SKM-1 treated with dmso at 0.1 percent for 144 hours (cell line): ENCODE measurements at regions not wholly inside any gene's neighbourhood (a gene's known extent, or its start where the extent isn't known, plus 50 kb on each side); places are given as distances from the start of the nearest gene placed in this dataset.

ENCODE experiments used
- DNase-seq: peaks from one replicate; lab custom pipeline; 2025; ENCODE audit not compliant: unreplicated experiment; lab: John Stamatoyannopoulos, UW

- no peak for DNase-seq
Observed at GRCh38 chr3:10695595-10696285, 120.3 kb upstream of the SLC6A11 start.

DNA sequence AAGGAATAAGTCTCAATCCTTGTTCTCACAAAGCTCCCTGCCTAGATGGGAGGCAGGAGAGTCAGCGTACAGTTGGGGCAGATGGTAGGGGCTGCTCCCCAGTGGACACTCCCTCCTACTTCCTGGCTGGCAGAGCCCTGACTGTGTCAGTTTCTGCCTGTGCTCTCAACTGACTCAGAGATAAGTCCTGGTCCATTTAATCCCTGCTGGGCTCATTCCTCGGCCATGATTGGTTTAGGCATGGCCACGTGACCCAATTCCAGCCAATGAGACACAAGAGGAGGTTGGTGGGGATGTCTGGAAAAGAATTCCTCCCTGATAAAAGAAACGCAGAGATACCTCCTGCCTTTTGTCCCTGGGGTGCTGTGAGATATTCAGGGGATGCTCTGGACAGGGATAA is 118.1 kb upstream of the SLC6A11 start:
- no peak for DNase-seq

DNA sequence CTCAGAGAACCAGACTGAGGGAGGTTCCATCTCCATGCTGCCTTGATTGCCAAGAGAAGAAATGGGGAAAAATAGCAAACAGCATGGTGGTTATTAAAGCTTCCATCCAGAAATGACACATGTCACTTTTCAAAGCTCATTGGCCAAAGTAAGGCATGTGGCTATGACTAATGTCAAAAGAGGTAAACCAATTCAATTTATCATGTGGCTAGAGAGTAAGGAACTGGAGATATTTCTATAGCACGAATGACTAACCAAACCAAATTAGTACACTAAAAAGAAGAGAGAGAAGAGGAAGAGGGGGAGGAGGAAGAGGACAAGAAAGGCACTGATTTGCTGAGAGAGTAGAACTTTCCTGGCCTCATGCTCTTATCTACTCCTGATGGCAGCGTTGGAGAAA is 115.2 kb upstream of the SLC6A11 start:
- DNase-seq = no peak

DNA sequence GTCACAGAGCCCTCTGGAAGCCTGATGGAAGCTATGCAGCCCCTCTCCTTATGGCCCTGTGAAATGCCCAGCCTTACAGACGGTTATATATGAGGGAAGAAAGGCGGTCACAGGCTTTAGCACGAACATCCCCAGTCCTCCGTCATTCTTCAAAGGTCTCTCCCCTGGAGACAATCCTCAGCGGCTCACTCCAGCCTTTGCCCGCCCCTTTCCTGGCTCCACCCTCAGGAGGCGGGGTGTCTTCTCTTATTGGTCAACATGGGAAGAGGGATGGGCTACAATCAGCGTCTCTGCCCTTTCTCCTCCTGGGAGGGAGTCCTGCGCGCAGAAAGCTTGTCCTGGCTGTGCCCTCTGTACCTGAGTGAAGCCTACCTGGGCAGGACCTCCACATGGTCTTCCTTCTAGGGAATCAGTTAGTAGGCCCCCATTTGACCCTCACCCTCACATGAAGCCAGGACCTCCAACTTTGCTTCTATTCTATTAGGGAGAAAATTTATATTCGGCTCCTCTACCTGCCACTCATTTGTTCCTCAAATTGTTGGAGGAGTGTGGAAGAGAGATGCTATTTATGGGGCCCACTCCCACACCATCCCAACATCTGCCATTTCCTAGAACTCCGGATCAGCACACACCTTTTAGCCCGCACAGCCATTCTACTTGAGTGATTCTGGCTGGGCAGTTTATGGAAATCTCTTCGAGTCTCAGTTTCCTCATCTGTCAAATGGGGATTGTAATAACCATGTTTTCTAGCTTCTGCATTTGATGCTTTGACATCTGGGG is 112.9 kb upstream of the SLC6A11 start:
- no peak for DNase-seq

- DNase-seq = no peak
Observed at GRCh38 chr3:10703875-10704274, 112.2 kb upstream of the SLC6A11 start.

DNA sequence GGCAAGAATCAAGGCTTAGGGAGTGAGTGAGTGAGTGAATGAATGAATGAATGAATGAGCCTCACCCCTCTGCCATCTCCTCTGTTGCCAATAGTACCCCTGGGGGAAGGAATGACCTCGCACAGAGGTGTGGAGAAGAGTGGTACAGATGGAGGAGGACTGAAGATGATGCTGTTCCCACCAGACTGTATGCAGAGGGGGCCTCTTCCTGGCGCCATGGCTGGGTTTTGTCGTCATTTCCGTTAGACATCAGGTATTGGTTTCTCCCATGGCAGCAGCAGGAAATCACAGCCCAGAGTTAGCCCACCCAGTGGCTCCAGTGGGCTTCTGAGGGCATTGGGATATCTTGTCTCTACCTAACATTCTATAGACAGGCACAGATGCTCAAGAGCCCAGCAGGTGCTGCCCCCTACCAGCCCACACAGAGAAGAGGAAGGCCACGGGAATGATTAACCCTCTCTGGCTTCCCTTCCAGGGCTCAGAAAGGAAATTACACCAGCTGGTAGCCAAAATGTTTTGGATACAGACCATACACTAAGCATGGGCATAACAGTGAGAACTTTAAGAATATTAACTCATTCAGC is 109.8 kb upstream of the SLC6A11 start:
- DNase-seq = no peak

DNA sequence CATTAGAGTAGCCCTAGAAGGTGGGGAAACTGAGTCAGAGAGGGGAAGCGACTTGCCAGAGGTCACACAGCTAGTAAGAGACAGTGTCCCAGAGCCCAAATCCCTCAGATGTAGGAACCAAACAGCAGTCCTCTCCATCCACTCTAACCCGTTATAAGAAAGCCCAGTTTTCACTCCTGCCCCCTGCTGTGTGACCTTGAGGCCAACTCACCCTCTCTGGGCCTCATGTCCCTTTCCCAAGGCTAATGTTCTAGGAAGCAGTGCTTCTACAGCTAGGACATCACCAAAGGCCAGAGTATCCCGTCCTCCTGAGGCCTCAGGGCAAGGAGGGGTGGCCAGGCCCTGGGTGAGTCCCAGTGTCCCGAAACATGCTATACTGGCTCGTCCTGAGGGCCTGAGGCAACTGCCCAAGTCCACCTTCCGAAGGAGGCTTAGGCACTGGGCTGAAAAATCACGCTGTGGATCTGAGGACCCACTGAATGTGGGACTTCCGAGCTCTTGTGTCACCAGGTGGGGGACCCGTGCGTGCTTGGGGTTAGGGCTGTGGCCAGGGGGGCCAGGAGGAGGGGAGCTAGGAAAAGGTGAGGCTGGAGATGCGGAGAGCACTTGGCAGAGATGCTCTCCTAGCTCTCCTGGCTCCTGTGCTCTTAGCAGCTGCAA is 109.2 kb upstream of the SLC6A11 start:
- DNase-seq = no peak

DNA sequence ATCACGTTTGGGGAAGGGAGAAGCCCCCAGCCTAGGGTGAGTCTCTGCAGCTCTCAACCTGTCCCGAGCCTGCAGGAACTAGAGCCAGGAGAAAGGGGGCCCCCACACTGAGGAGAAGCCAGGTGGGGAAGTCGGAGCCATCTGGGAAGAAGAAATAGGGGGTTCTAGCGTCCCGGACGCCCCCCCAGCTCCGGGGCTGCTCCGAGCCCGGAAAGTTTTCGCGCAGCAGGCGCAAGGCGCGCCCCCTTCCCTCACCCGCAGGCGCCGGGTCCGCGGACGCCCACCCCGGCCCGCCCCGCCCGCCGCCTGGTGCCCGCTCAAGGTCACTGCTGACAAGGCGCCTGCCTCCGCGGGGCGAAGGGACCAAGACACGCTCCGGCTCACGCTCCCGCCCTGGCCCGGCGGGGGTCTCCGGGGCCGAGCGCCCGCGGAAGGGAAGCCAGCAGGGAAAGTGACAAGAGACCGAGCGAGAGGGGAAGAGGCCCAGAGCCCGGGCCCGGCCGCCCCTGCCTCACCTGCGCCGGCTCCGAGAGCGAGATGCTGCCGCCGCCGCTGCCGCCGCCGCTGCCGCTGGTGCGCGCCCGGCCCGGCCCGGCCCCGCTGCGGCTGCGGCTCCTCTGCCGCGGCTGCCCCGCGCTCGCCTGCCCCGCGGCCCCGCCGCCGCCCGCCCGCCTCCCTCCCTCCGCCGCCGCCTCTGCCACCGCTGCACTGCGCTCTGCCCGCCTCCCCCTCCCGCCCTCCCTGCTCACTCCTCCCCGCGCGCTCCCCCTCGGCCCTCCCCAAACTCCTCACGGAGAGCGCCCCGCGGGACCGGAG is 108.4 kb upstream of the SLC6A11 start:
- DNase-seq = no peak

DNA sequence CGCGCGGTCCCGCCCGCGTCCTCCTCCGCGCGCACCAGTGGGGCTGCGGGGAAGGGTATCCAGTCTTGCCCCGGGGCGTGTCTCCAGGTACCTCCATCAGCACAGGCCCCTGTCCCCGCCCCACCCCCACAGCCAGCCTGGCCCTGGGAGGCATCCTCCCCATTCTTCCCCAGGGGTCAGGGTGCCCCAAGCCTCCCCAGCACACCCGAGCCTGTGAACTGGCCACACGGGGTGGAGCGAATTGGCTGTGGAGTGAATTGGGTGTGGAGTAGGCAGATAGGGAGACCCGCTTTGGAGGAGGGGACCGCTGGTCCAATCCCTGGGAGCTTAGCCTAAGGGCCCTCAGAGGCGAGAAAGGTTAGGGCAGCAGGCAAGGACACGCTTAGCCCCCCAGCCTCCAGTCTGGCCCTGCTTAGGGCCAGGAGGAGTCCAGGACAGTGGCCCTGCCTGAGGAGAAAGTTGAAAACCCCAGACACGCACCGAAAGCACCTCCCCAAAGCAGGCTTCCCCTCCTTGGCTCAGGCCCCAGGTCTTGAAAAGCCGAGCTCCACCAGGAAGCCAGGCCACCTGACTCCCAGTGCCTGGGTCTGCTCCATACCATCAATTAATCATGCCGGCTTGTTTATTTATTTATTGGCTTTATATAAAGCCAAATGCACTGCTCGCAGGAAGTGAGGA is 107.7 kb upstream of the SLC6A11 start:
- DNase-seq = no peak

DNA sequence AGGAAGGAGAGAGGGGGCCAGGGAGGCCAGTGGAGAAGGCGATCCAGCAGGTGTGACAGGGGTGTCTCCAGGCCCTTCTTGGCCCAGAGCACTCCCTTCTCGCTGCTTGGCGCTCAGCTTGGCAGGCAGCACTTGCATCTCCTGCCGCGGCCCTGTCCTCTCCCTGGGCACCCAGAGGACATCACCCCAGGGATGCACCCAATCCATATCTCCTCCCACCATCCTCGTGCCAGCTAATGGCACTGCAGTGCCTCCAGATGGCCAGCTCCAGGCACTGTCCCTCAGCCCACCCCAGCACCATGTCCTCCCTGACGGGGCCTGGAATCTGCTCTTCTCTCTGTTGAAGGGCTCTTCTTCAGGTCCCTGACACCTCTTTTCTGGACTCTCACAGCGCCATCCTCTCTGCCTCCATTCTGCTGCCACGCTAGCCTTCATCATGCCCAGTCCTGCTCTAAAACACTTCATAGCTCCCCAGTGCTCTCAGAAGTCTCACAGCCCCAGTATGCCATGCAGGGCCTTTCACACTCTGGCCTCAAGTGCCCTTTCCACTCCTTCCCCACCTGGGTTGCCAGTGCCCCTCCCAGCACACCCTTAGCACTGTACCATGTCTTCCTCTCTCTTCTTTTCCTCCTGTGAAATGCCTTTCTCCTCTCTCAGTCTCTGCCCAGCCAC is 106.8 kb upstream of the SLC6A11 start:
- DNase-seq = no peak

- DNase-seq = no peak
Observed at GRCh38 chr3:10712121-10712520, 103.9 kb upstream of the SLC6A11 start.

DNA sequence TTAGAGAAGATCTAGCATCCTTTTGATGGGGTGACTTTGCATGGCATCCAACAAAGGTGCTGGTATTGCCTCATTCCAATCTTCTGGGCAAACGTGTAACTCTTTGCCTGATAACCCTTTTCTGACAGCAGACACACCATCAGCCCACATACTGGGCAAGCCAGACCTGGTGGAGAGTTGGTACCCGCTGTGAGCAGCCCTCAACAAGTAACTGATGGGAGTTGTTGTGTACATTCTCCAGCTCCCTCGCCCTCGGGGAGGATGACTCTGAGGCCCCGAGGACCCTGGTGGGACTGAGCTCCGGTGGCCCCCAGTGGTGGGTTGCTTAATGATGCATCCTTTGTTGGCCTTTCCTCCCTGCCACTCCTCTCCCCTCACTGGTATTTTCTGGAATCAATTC is 102.4 kb upstream of the SLC6A11 start:
- DNase-seq = no peak

- no peak for DNase-seq
Observed at GRCh38 chr3:10715886-10716285, 100.1 kb upstream of the SLC6A11 start.

- DNase-seq = no peak
Observed at GRCh38 chr3:10716964-10717363, 99.1 kb upstream of the SLC6A11 start.

GRCh38 chr3:10717756-10718155 is 98.3 kb upstream of the SLC6A11 start:
- no peak for DNase-seq

- DNase-seq = no peak
Observed at GRCh38 chr3:10721101-10721500, 94.9 kb upstream of the SLC6A11 start.

GRCh38 chr3:10722911-10723310 is 93.1 kb upstream of the SLC6A11 start:
- no peak for DNase-seq

- no peak for DNase-seq
Observed at GRCh38 chr3:10723991-10724390, 92.0 kb upstream of the SLC6A11 start.

DNA sequence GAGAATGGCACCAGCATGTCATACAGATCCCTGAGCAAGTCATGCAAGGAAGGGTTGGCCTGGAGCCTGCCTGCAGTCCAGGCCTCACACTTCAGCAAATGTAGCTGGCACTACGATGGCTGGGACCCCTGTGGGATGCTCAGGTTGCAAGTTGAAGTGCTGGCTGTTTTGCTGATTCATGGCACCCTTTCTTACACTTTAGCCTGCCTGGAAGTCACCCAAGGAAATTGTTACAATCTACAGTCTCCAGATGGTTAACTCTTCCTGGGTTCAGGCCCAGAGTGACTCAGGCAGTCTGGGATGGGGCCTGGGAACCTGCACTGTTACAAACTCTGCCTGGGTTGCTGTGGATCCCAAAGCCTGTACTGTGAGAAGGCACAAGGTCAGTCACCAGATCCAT is 91.0 kb upstream of the SLC6A11 start:
- no peak for DNase-seq

GRCh38 chr3:10725846-10726245 is 90.2 kb upstream of the SLC6A11 start:
- DNase-seq = no peak
